H1 (cell line): ENCODE measurements at regions not wholly inside any gene's neighbourhood (a gene's known extent, or its start where the extent isn't known, plus 50 kb on each side); places are given as distances from the start of the nearest gene placed in this dataset.

ENCODE experiments used
- CTCF ChIA-PET: fragments of 300-600 bp; sonication (Branson Sonifier 250); formaldehyde crosslinking; loops from one replicate; lab custom pipeline; 2021; ENCODE audit not compliant: partially characterized antibody; lab: Charles Lee
- POLR2A ChIA-PET: fragments of 300-600 bp; sonication (Branson Sonifier 250); formaldehyde crosslinking; loops from one replicate; lab custom pipeline; 2021; ENCODE audit warnings: inconsistent platforms; ENCODE audit not compliant: partially characterized antibody; lab: Charles Lee
- DNase-seq, 2 experiments: peaks; one replicate each; pipeline versions ENCODE4 v3.0.0 to v3.0.0-alpha.2; 2010 to 2022; ENCODE audit warnings: low spot score in 2 of 2, low read depth in 1 of 2, mixed read lengths in 1 of 2
- FAIRE-seq: peaks from 2 replicates; lab custom pipeline; 2011; peaks lifted over from hg19 to GRCh38; lab: Jason Lieb, UNC
- H2AFZ ChIP-seq: 2 replicates; pipeline ENCODE4 v1.8.1; 2012; ENCODE audit warnings: low read length, inconsistent platforms
- H2AK5ac ChIP-seq: 2 replicates; pipeline ENCODE4 v1.6.1; 2013; ENCODE audit warnings: low read depth, low read length
- H2BK120ac ChIP-seq: replicated peaks from 2 replicates; pipeline ENCODE3; 2013; ENCODE audit warnings: low read depth, low read length, inconsistent platforms
- H2BK12ac ChIP-seq: 2 replicates; pipeline ENCODE4 v1.6.1; 2013; ENCODE audit warnings: low read depth, low read length
- H2BK15ac ChIP-seq: 2 replicates; pipeline ENCODE4 v1.6.1; 2013; ENCODE audit warnings: low read length
- H2BK20ac ChIP-seq: 2 replicates; pipeline ENCODE4 v1.6.1; 2013; ENCODE audit warnings: low read length
- H2BK5ac ChIP-seq: 2 replicates; pipeline ENCODE4 v1.6.1; 2013; ENCODE audit warnings: low read depth, low read length
- H3K14ac ChIP-seq: 2 replicates; pipeline ENCODE4 v1.6.1; 2013; ENCODE audit warnings: inconsistent platforms; ENCODE audit not compliant: insufficient read length
- H3K18ac ChIP-seq: 2 replicates; pipeline ENCODE4 v1.6.1; 2013; ENCODE audit warnings: low read length; ENCODE audit errors: extremely low read depth
- H3K23ac ChIP-seq: 2 replicates; pipeline ENCODE4 v1.6.1; 2013; ENCODE audit warnings: inconsistent platforms; ENCODE audit not compliant: insufficient read length
- H3K23me2 ChIP-seq: 2 replicates; pipeline ENCODE4 v1.6.1; 2013; ENCODE audit warnings: low read depth, low read length
- H3K27ac ChIP-seq: 2 replicates; pipeline ENCODE4 v1.6.1; 2011; ENCODE audit warnings: low read depth, low read length, inconsistent platforms
- H3K27me3 ChIP-seq, 4 experiments: replicated peaks in 1 of 4; 1 replicate in 1 of 4; 2 replicates in 3 of 4; pipeline versions ENCODE4 v1.6.1 to v1.8.1; 2011 to 2013; ENCODE audit warnings: low read length in 3 of 4, mild to moderate bottlenecking in 3 of 4, inconsistent platforms in 2 of 4, mixed read lengths in 2 of 4, moderate library complexity in 1 of 4; ENCODE audit not compliant: control insufficient read depth in 3 of 4, insufficient read depth in 3 of 4; ENCODE audit errors: extremely low read depth in 1 of 4
- H3K36me3 ChIP-seq, 4 experiments: 2 replicates each; pipeline versions ENCODE4 v1.6.1 to v1.8.1; 2011 to 2013; ENCODE audit warnings: mild to moderate bottlenecking in 4 of 4, low read length in 3 of 4, moderate library complexity in 2 of 4, control low read depth in 1 of 4, inconsistent platforms in 1 of 4; ENCODE audit not compliant: insufficient read depth in 4 of 4, control insufficient read depth in 2 of 4
- H3K4ac ChIP-seq: replicated peaks from 2 replicates; pipeline ENCODE3; 2013; ENCODE audit warnings: low read length, low read depth, mixed read lengths, inconsistent platforms; ENCODE audit not compliant: insufficient read length
- H3K4me1 ChIP-seq, 4 experiments: replicated peaks in 1 of 4; 1 replicate in 1 of 4; 2 replicates in 3 of 4; pipeline versions ENCODE4 v1.6.1 to v1.8.1; 2011 to 2013; ENCODE audit warnings: low read length in 3 of 4, inconsistent platforms in 2 of 4, mixed read lengths in 1 of 4; ENCODE audit not compliant: insufficient read depth in 4 of 4, control insufficient read depth in 3 of 4
- H3K4me2 ChIP-seq, 2 experiments: 2 replicates each; pipeline versions ENCODE4 v1.6.1 to v1.8.1; 2011 to 2013; ENCODE audit warnings: low read depth in 2 of 2, low read length in 2 of 2, control low read depth in 1 of 2, inconsistent platforms in 1 of 2, mild to moderate bottlenecking in 1 of 2; ENCODE audit not compliant: insufficient read depth in 1 of 2
- H3K4me3 ChIP-seq, 4 experiments: fragments of 200-600, 300-600 bp in 1 of 4; sonication (generic), shearing (Covaris generic), sonication (Bioruptor Twin) in 1 of 4; 2 replicates each; pipeline versions ENCODE4 v1.5.1 to v1.8.1; 2011 to 2016; ENCODE audit warnings: low read length in 4 of 4, low read depth in 3 of 4, control low read depth in 2 of 4, inconsistent platforms in 2 of 4, mild to moderate bottlenecking in 2 of 4, mixed read lengths in 1 of 4, moderate library complexity in 1 of 4; ENCODE audit not compliant: insufficient read depth in 2 of 4; ENCODE audit errors: extremely low read depth in 1 of 4
- H3K56ac ChIP-seq: replicated peaks from 2 replicates; pipeline ENCODE3; 2013; ENCODE audit warnings: low read depth, mild to moderate bottlenecking, mixed read lengths, low read length, inconsistent platforms; ENCODE audit not compliant: insufficient read length
- H3K79me1 ChIP-seq: 2 replicates; pipeline ENCODE4 v1.6.1; 2013; ENCODE audit warnings: low read depth, low read length, control low read depth
- H3K79me2 ChIP-seq, 2 experiments: 2 replicates each; pipeline versions ENCODE4 v1.6.1 to v1.8.1; 2012 to 2013; ENCODE audit warnings: low read length in 2 of 2, mild to moderate bottlenecking in 2 of 2, inconsistent platforms in 1 of 2; ENCODE audit not compliant: insufficient read depth in 2 of 2, control insufficient read depth in 1 of 2
- H3K9ac ChIP-seq, 4 experiments: replicated peaks in 1 of 4; 1 replicate in 1 of 4; 2 replicates in 3 of 4; pipeline versions ENCODE4 v1.6.1 to v1.8.1; 2011 to 2013; ENCODE audit warnings: low read depth in 3 of 4, low read length in 3 of 4, control low read depth in 2 of 4, mild to moderate bottlenecking in 2 of 4, moderate library complexity in 2 of 4, inconsistent platforms in 1 of 4; ENCODE audit errors: extremely low read depth in 1 of 4
- H3K9me3 ChIP-seq, 2 experiments: 2 replicates each; pipeline versions ENCODE4 v1.6.1 to v1.8.1; 2012 to 2013; ENCODE audit warnings: mild to moderate bottlenecking in 2 of 2, moderate library complexity in 2 of 2, control low read depth in 1 of 2, inconsistent platforms in 1 of 2, low read depth in 1 of 2, low read length in 1 of 2, mixed read lengths in 1 of 2; ENCODE audit not compliant: insufficient read depth in 2 of 2
- H4K20me1 ChIP-seq, 2 experiments: replicated peaks in 1 of 2; 2 replicates each; pipeline versions ENCODE3 to v1.8.1; 2011 to 2013; ENCODE audit warnings: inconsistent platforms in 2 of 2, low read length in 2 of 2, mild to moderate bottlenecking in 1 of 2; ENCODE audit not compliant: insufficient read depth in 2 of 2, control insufficient read depth in 1 of 2
- H4K5ac ChIP-seq: 2 replicates; pipeline ENCODE4 v1.6.1; 2013; ENCODE audit warnings: low read length, low read depth, mixed read lengths, inconsistent platforms; ENCODE audit not compliant: insufficient read length
- H4K8ac ChIP-seq: 2 replicates; pipeline ENCODE4 v1.8.0; 2013; ENCODE audit warnings: mild to moderate bottlenecking, moderate library complexity, low read length, inconsistent platforms; ENCODE audit not compliant: insufficient read depth; ENCODE audit errors: extremely low read depth
- H4K91ac ChIP-seq: replicated peaks from 2 replicates; pipeline ENCODE3; 2013; ENCODE audit warnings: low read length, mixed read lengths, inconsistent platforms; ENCODE audit not compliant: insufficient read length
- ASH2L ChIP-seq: fragments of 200-600, 300-600 bp; sonication (generic); IDR thresholded peaks from one replicate; pipeline ENCODE4 v1.7.1; 2017; ENCODE audit warnings: low read length
- ATF2 ChIP-seq: IDR thresholded peaks from 2 replicates; pipeline ENCODE4 v1.6.1; 2012; ENCODE audit warnings: low read length, inconsistent platforms
- CHD1 ChIP-seq: IDR thresholded peaks from 2 replicates; pipeline ENCODE4 v1.6.1; 2012; ENCODE audit warnings: low read depth, low read length, improper control_type of control experiment
- E2F6 ChIP-seq: IDR thresholded peaks from 2 replicates; pipeline ENCODE4 v1.6.1; 2012; ENCODE audit warnings: inconsistent platforms
- FOSL1 ChIP-seq: IDR thresholded peaks from 2 replicates; pipeline ENCODE4 v1.6.1; 2011; ENCODE audit warnings: mild to moderate bottlenecking, low read depth, low read length, moderate library complexity; ENCODE audit not compliant: insufficient read depth
- GABPA ChIP-seq: IDR thresholded peaks from 2 replicates; pipeline ENCODE4 v1.6.1; 2011; ENCODE audit warnings: mild to moderate bottlenecking, low read length, moderate library complexity, borderline replicate concordance; ENCODE audit not compliant: insufficient read depth
- HDAC2 ChIP-seq, 2 experiments: fragments of 300-600 bp in 1 of 2; sonication (generic) in 1 of 2; IDR thresholded peaks; 2 replicates each; pipeline ENCODE4 v1.6.1; 2011 to 2012; ENCODE audit warnings: low read depth in 2 of 2, low read length in 2 of 2, mild to moderate bottlenecking in 2 of 2, moderate library complexity in 2 of 2, borderline replicate concordance in 1 of 2, inconsistent platforms in 1 of 2
- HDAC6 ChIP-seq: IDR thresholded peaks from one replicate; pipeline ENCODE4 v1.7.1; 2012; ENCODE audit warnings: low read depth, mild to moderate bottlenecking, inconsistent platforms, low read length, moderate library complexity
- JUN ChIP-seq: IDR thresholded peaks from 2 replicates; pipeline ENCODE4 v1.6.1; 2011; ENCODE audit warnings: low read depth, mild to moderate bottlenecking, improper control_type of control experiment, low read length
- KDM5A ChIP-seq: fragments of 200-600 bp; IDR thresholded peaks from 2 replicates; pipeline ENCODE4 v1.7.1; 2012; ENCODE audit warnings: mild to moderate bottlenecking, low read length, inconsistent platforms, mixed read lengths
- POLR2A ChIP-seq, 2 experiments: IDR thresholded peaks; 1 replicate in 1 of 2; 2 replicates in 1 of 2; pipeline ENCODE4 v1.6.1; 2011; ENCODE audit warnings: low read depth in 2 of 2, low read length in 2 of 2, mild to moderate bottlenecking in 2 of 2; ENCODE audit errors: control extremely low read depth in 1 of 2
- RAD21 ChIP-seq, 2 experiments: IDR thresholded peaks in 1 of 2; conservative IDR thresholded peaks in 1 of 2; 2 replicates each; pipeline ENCODE4 v1.6.1; 2011; ENCODE audit warnings: low read depth in 2 of 2, low read length in 2 of 2, improper control_type of control experiment in 1 of 2, inconsistent platforms in 1 of 2, mild to moderate bottlenecking in 1 of 2, moderate library complexity in 1 of 2
- WGBS, 2 experiments: shearing (Covaris generic) in 1 of 2; methylation state at CpG; one replicate each; pipeline versions ENCODE4 v1.1.6 to v1.1.7; 2013 to 2015; ENCODE audit warnings: low lambda C conversion rate in 2 of 2, mixed read lengths in 2 of 2, inconsistent platforms in 1 of 2, low coverage in 1 of 2, missing lambda C conversion rate in 1 of 2; ENCODE audit not compliant: insufficient replicate concordance in 2 of 2, insufficient coverage in 1 of 2, insufficient read length in 1 of 2; ENCODE audit errors: extremely low coverage in 1 of 2, missing lambda C conversion rate in 1 of 2; 5-methylcytosine and 5-hydroxymethylcytosine counted together

GRCh38 chr7:33804140-33804660 is 101.1 kb upstream of the BMPER start:
- H3K23ac ChIP-seq, result no peak overlapping the region
- WGBS, 2 experiments, result 84% methylated on average over 7 of the region's 7 CpGs; no CpG with 5 or more reads in 1 of the 2 experiments
- FAIRE-seq (no peak), DNase-seq (no peak)
- H4K91ac ChIP-seq, result no peak overlapping the region
- no peak overlapping the region for H3K9ac ChIP-seq
- H3K27me3 ChIP-seq, result no peaks in the 10 kb centered on the region
- H2AK5ac ChIP-seq, result no peak overlapping the region
- no peak overlapping the region for H2BK20ac ChIP-seq
- H2BK12ac ChIP-seq, result no peak overlapping the region
- no peaks in the 10 kb centered on the region for H3K79me1 ChIP-seq
- no peak overlapping the region for H3K4ac ChIP-seq
- H3K79me2 ChIP-seq, result no peaks in the 10 kb centered on the region
- H4K20me1 ChIP-seq, result no peaks in the 10 kb centered on the region
- ChIA-PET POLR2A (no interaction called here), CTCF (interaction anchor here (1.0 kb wide), 1 partner anchor 42 kb away, joined by 3 read pairs; no protein-coding TSS in a partner anchor)
- no peak overlapping the region for H4K8ac ChIP-seq
- H3K36me3 ChIP-seq, result no peaks in the 10 kb centered on the region
- no peaks in the 10 kb centered on the region for H3K9me3 ChIP-seq
- no peak overlapping the region for H3K18ac ChIP-seq
- no peak overlapping the region for H3K56ac ChIP-seq
- H3K4me3 ChIP-seq, result no peak overlapping the region
- H2BK120ac ChIP-seq, result no peak overlapping the region
- no peaks in the 10 kb centered on the region for H3K23me2 ChIP-seq
- no peak overlapping the region for H3K4me2 ChIP-seq
- no peak overlapping the region for H3K27ac ChIP-seq
- H4K5ac ChIP-seq, result no peak overlapping the region
- no peak overlapping the region for H3K14ac ChIP-seq
- no peak overlapping the region for H2BK5ac ChIP-seq
- H2AFZ ChIP-seq, result no peak overlapping the region
- no peak overlapping the region for H2BK15ac ChIP-seq
- no peaks in the 10 kb centered on the region for H3K4me1 ChIP-seq
- TF ChIP-seq E2F6 (no peak), ASH2L (no peak), HDAC2 (IDR thresholded peaks at IDR 0.05; ENCODE audit: borderline replicate concordance in 1 of 2, low read depth in 2 of 2, low read length in 2 of 2) (no peak), KDM5A (no peak), RAD21 (IDR thresholded peaks at IDR 0.05 in 1 of 2, conservative IDR thresholded peaks at IDR 0.05 in 1 of 2; ENCODE audit: low read depth in 2 of 2, low read length in 2 of 2) (no peak), GABPA (no peak), CHD1 (no peak), FOSL1 (no peak), POLR2A (IDR thresholded peaks at IDR 0.05; ENCODE audit: control extremely low read depth in 1 of 2, low read depth in 2 of 2, low read length in 2 of 2) (no peak), ATF2 (no peak), HDAC6 (no peak), JUN (no peak)
